ENCODE measurements at regions not wholly inside any gene's neighbourhood (a gene's known extent, or its start where the extent isn't known, plus 50 kb on each side); places are given as distances from the start of the nearest gene placed in this dataset.

- Histone ChIP-seq H3K9ac (no peak overlapping the region), H3K4me1 (ENCODE audit: insufficient read depth) (no peaks in the 10 kb centered on the region), H3K27me3 (replicated peaks; ENCODE audit: insufficient read depth) (peaks cover 10% of the 10 kb centered on the region; the same call in 1 of the 2 replicates), H3K36me3 (ENCODE audit: low read depth) (no peaks in the 10 kb centered on the region), H3K27ac (no peak overlapping the region), H3K9me2 (ENCODE audit: insufficient read depth) (no peaks in the 10 kb centered on the region), H3K79me2 (ENCODE audit: insufficient read depth) (no peaks in the 10 kb centered on the region), H3K4me2 (ENCODE audit: unreplicated experiment) (no peak overlapping the region), H2AFZ (no peak overlapping the region), H3K9me3 (ENCODE audit: low read depth) (no peaks in the 10 kb centered on the region), H4K20me1 (ENCODE audit: insufficient read depth) (no peaks in the 10 kb centered on the region), H3F3A (ENCODE audit: insufficient read depth) (no peaks in the 10 kb centered on the region), H3K4me3 (no peak overlapping the region)
- in situ Hi-C loops (cut with MboI) = no loop called here
- WGBS, 2 experiments (ENCODE audit: low coverage in 1 of 2, low lambda C conversion rate in 2 of 2, missing lambda C conversion rate in 2 of 2) = 67% methylated on average over 5 to 6 of the region's 6 CpGs
- no peak for DNase-seq
- TF ChIP-seq EZH2 (IDR thresholded peaks at IDR 0.05; ENCODE audit: insufficient read depth, poor library complexity, severe bottlenecking) = no peak
Observed at GRCh38 chr5:170164921-170165320, 59.2 kb downstream of the FOXI1 start.

- Histone ChIP-seq H3K4me1 (ENCODE audit: insufficient read depth) (no peaks in the 10 kb centered on the region), H3K9ac (no peak overlapping the region), H3K27me3 (replicated peaks; ENCODE audit: insufficient read depth) (peaks cover 15% of the 10 kb centered on the region), H3K27ac (no peak overlapping the region), H3K36me3 (ENCODE audit: low read depth) (no peaks in the 10 kb centered on the region), H2AFZ (no peak overlapping the region), H3K9me3 (ENCODE audit: low read depth) (no peaks in the 10 kb centered on the region), H3K4me3 (no peak overlapping the region), H3K4me2 (ENCODE audit: unreplicated experiment) (no peak overlapping the region), H3K79me2 (ENCODE audit: insufficient read depth) (no peaks in the 10 kb centered on the region), H4K20me1 (ENCODE audit: insufficient read depth) (no peaks in the 10 kb centered on the region), H3F3A (ENCODE audit: insufficient read depth) (no peaks in the 10 kb centered on the region), H3K9me2 (ENCODE audit: insufficient read depth) (no peaks in the 10 kb centered on the region)
- 82 to 88% methylated on average over 3 of the region's 3 CpGs for WGBS, 2 experiments (ENCODE audit: low coverage in 1 of 2, low lambda C conversion rate in 2 of 2, missing lambda C conversion rate in 2 of 2)
- in situ Hi-C loops (cut with MboI) = no loop called here
- no peak for TF ChIP-seq EZH2phosphoT487 (IDR thresholded peaks at IDR 0.05; ENCODE audit: insufficient read depth, low read depth)
- no peak for TF ChIP-seq EZH2 (IDR thresholded peaks at IDR 0.05; ENCODE audit: insufficient read depth, poor library complexity, severe bottlenecking)
- no peak for DNase-seq
Observed at GRCh38 chr5:170166101-170166500, 60.4 kb downstream of the FOXI1 start.

GRCh38 chr5:170168002-170168401 is 62.3 kb downstream of the FOXI1 start:
- no peaks in the 10 kb centered on the region for H3K9me2 ChIP-seq (ENCODE audit: insufficient read depth)
- H3K27me3 ChIP-seq (replicated peaks; ENCODE audit: insufficient read depth) = peaks cover 15% of the 10 kb centered on the region
- H3K36me3 ChIP-seq (ENCODE audit: low read depth) = no peaks in the 10 kb centered on the region
- no peak overlapping the region for H3K9ac ChIP-seq
- no peaks in the 10 kb centered on the region for H3K79me2 ChIP-seq (ENCODE audit: insufficient read depth)
- H3K27ac ChIP-seq = no peak overlapping the region
- no peaks in the 10 kb centered on the region for H3K9me3 ChIP-seq (ENCODE audit: low read depth)
- H3K4me1 ChIP-seq (ENCODE audit: insufficient read depth) = no peaks in the 10 kb centered on the region
- no peaks in the 10 kb centered on the region for H4K20me1 ChIP-seq (ENCODE audit: insufficient read depth)
- H3F3A ChIP-seq (ENCODE audit: insufficient read depth) = no peaks in the 10 kb centered on the region
- no peak for DNase-seq
- H2AFZ ChIP-seq = no peak overlapping the region
- H3K4me3 ChIP-seq = no peak overlapping the region
- H3K4me2 ChIP-seq (ENCODE audit: unreplicated experiment) = no peak overlapping the region
- WGBS, 2 experiments (ENCODE audit: low coverage in 1 of 2, low lambda C conversion rate in 2 of 2, missing lambda C conversion rate in 2 of 2) = 92 to 96% methylated on average over 2 of the region's 2 CpGs
- TF ChIP-seq EZH2phosphoT487 (IDR thresholded peaks at IDR 0.05; ENCODE audit: insufficient read depth, low read depth) (no peak), EZH2 (IDR thresholded peaks at IDR 0.05; ENCODE audit: insufficient read depth, poor library complexity, severe bottlenecking) (no peak)
- in situ Hi-C loops (cut with MboI) = no loop called here

DNA sequence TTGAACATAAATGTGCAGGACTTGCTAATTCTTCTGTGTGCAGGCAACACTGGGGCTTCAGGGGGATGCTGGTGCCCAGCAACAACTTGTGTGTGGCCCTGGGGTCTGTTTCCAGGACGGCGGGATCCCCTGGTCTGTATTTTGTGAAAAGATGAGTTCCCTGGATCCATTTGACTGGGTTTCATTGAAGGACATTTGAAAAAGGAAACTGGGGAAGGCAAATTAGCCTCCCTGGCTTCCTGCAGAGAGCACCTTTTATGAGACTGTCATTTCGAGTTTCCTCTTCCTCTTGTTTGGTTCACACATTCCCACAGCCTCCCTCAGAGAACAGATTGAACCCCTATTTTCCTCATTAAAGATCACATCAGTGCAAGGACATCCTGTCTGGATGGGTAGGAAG is 63.1 kb downstream of the FOXI1 start:
- no peak for DNase-seq
- H3K4me2 ChIP-seq (ENCODE audit: unreplicated experiment) = no peak overlapping the region
- H3K9me3 ChIP-seq (ENCODE audit: low read depth) = no peaks in the 10 kb centered on the region
- in situ Hi-C loops (cut with MboI) = no loop called here
- no peaks in the 10 kb centered on the region for H3K36me3 ChIP-seq (ENCODE audit: low read depth)
- H3K27me3 ChIP-seq (replicated peaks; ENCODE audit: insufficient read depth) = peaks cover 15% of the 10 kb centered on the region
- H4K20me1 ChIP-seq (ENCODE audit: insufficient read depth) = no peaks in the 10 kb centered on the region
- no peak overlapping the region for H3K27ac ChIP-seq
- no peaks in the 10 kb centered on the region for H3K9me2 ChIP-seq (ENCODE audit: insufficient read depth)
- no peak overlapping the region for H2AFZ ChIP-seq
- no peaks in the 10 kb centered on the region for H3K4me1 ChIP-seq (ENCODE audit: insufficient read depth)
- H3K4me3 ChIP-seq = no peak overlapping the region
- WGBS, 2 experiments (ENCODE audit: low coverage in 1 of 2, low lambda C conversion rate in 2 of 2, missing lambda C conversion rate in 2 of 2) = 81 to 84% methylated on average over 3 of the region's 3 CpGs
- no peaks in the 10 kb centered on the region for H3F3A ChIP-seq (ENCODE audit: insufficient read depth)
- no peak overlapping the region for H3K9ac ChIP-seq
- no peaks in the 10 kb centered on the region for H3K79me2 ChIP-seq (ENCODE audit: insufficient read depth)
- TF ChIP-seq EZH2 (IDR thresholded peaks at IDR 0.05; ENCODE audit: insufficient read depth, poor library complexity, severe bottlenecking) (no peak), EZH2phosphoT487 (IDR thresholded peaks at IDR 0.05; ENCODE audit: insufficient read depth, low read depth) (no peak)

DNA sequence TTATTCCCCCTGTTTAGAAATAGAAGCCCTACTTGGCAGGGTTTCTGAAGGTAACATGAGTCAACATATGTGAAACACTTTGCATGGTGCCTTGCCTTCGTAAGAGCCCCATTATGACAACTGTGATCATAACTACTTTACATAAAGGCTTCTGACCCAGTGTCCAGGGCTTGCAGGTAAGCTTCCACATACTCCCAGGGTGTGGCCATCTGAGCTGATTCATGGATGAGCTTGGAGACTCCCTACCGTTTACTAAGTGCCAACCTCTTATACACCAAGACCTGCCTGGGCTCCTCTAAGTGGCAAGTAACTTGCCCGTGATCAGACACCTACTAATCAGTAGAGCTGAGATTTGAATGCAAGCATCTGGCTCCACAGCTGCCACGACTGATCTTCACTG is 62.8 kb upstream of the C5orf58 start:
- Histone ChIP-seq H3F3A (ENCODE audit: insufficient read depth) (no peaks in the 10 kb centered on the region), H4K20me1 (ENCODE audit: insufficient read depth) (no peaks in the 10 kb centered on the region), H3K9me2 (ENCODE audit: insufficient read depth) (no peaks in the 10 kb centered on the region), H3K4me2 (ENCODE audit: unreplicated experiment) (no peak overlapping the region), H3K9me3 (ENCODE audit: low read depth) (no peaks in the 10 kb centered on the region), H3K4me3 (no peak overlapping the region), H2AFZ (no peak overlapping the region), H3K4me1 (ENCODE audit: insufficient read depth) (no peaks in the 10 kb centered on the region), H3K9ac (no peak overlapping the region), H3K79me2 (ENCODE audit: insufficient read depth) (no peaks in the 10 kb centered on the region), H3K27ac (no peak overlapping the region), H3K36me3 (ENCODE audit: low read depth) (no peaks in the 10 kb centered on the region), H3K27me3 (replicated peaks; ENCODE audit: insufficient read depth) (peaks cover 15% of the 10 kb centered on the region)
- 47% methylated on average over 4 of the region's 4 CpGs for WGBS, 2 experiments (ENCODE audit: low coverage in 1 of 2, low lambda C conversion rate in 2 of 2, missing lambda C conversion rate in 2 of 2)
- DNase-seq = no peak
- in situ Hi-C loops (cut with MboI) = no loop called here
- no peak for TF ChIP-seq EZH2phosphoT487 (IDR thresholded peaks at IDR 0.05; ENCODE audit: insufficient read depth, low read depth)
